ENCODE measurements at regions not wholly inside any gene's neighbourhood (a gene's known extent, or its start where the extent isn't known, plus 50 kb on each side); places are given as distances from the start of the nearest gene placed in this dataset.

- no peaks in the 10 kb centered on the region for H3K27me3 ChIP-seq (ENCODE audit: control insufficient read depth, insufficient read depth, low read length)
- H3K9me3 ChIP-seq (ENCODE audit: control insufficient read depth in 2 of 3, insufficient read depth in 1 of 3, low read length in 3 of 3): no peaks in the 10 kb centered on the region
- no peak overlapping the region for H3K9ac ChIP-seq (ENCODE audit: low read length in 3 of 3)
- FAIRE-seq: no peak
- no peak overlapping the region for H3K27ac ChIP-seq (ENCODE audit: low read depth in 2 of 2, low read length in 2 of 2)
- no peak for DNase-seq
- no peak overlapping the region for H3K4me3 ChIP-seq (ENCODE audit: low read length in 3 of 3)
- no peak for TF ChIP-seq CTCF (IDR thresholded peaks at IDR 0.05; ENCODE audit: borderline replicate concordance, extremely low read depth, insufficient read depth)
- peaks cover 0 to 6% (median 3%) of the 10 kb centered on the region in 3 donors for H3K4me1 ChIP-seq (ENCODE audit: control insufficient read depth in 2 of 3, insufficient read depth in 2 of 3, low read depth in 1 of 3, low read length in 3 of 3)
- intact Hi-C loops (cut with DNase I): no loop called here
- H3K36me3 ChIP-seq (ENCODE audit: control insufficient read depth in 2 of 3, insufficient read depth in 3 of 3, low read length in 3 of 3): no peaks in the 10 kb centered on the region
Observed at GRCh38 chr10:88209837-88210561, 346.6 kb downstream of the PTEN start.

- DNase-seq (no peak), FAIRE-seq (no peak)
- Histone ChIP-seq H3K4me1 (ENCODE audit: control insufficient read depth in 2 of 3, insufficient read depth in 2 of 3, low read depth in 1 of 3, low read length in 3 of 3) (peaks cover 0 to 2% (median 0%) of the 10 kb centered on the region in 3 donors), H3K27ac (ENCODE audit: low read depth in 2 of 2, low read length in 2 of 2) (no peak overlapping the region), H3K27me3 (ENCODE audit: control insufficient read depth, insufficient read depth, low read length) (no peaks in the 10 kb centered on the region), H3K36me3 (ENCODE audit: control insufficient read depth in 2 of 3, insufficient read depth in 3 of 3, low read length in 3 of 3) (no peaks in the 10 kb centered on the region), H3K9ac (ENCODE audit: low read length in 3 of 3) (no peak overlapping the region), H3K9me3 (ENCODE audit: control insufficient read depth in 2 of 3, insufficient read depth in 1 of 3, low read length in 3 of 3) (no peaks in the 10 kb centered on the region), H3K4me3 (ENCODE audit: low read length in 3 of 3) (no peak overlapping the region)
- TF ChIP-seq CTCF (IDR thresholded peaks at IDR 0.05; ENCODE audit: borderline replicate concordance, extremely low read depth, insufficient read depth): no peak
- intact Hi-C loops (cut with DNase I): no loop called here
Observed at GRCh38 chr10:88211230-88211629, 347.8 kb downstream of the PTEN start.

GRCh38 chr10:88212069-88212468, 348.6 kb downstream of the PTEN start:
- Histone ChIP-seq H3K9me3 (ENCODE audit: control insufficient read depth in 2 of 3, insufficient read depth in 1 of 3, low read length in 3 of 3) (no peaks in the 10 kb centered on the region), H3K4me1 (ENCODE audit: control insufficient read depth in 2 of 3, insufficient read depth in 2 of 3, low read depth in 1 of 3, low read length in 3 of 3) (no peaks in the 10 kb centered on the region), H3K36me3 (ENCODE audit: control insufficient read depth in 2 of 3, insufficient read depth in 3 of 3, low read length in 3 of 3) (no peaks in the 10 kb centered on the region), H3K27ac (ENCODE audit: low read depth in 2 of 2, low read length in 2 of 2) (no peak overlapping the region), H3K4me3 (ENCODE audit: low read length in 3 of 3) (no peak overlapping the region), H3K27me3 (ENCODE audit: control insufficient read depth, insufficient read depth, low read length) (no peaks in the 10 kb centered on the region), H3K9ac (ENCODE audit: low read length in 3 of 3) (no peak overlapping the region)
- FAIRE-seq: no peak
- intact Hi-C loops (cut with DNase I): no loop called here
- no peak for TF ChIP-seq CTCF (IDR thresholded peaks at IDR 0.05; ENCODE audit: borderline replicate concordance, extremely low read depth, insufficient read depth)
- no peak for DNase-seq

All from kidney (tissue), 13 donors.